Lung (tissue), 11 donors: ENCODE measurements at regions not wholly inside any gene's neighbourhood (a gene's known extent, or its start where the extent isn't known, plus 50 kb on each side); places are given as distances from the start of the nearest gene placed in this dataset.

Source experiments
- ATAC-seq: fragments of 200-7000 bp; cut with Tn5 transposase; one replicate; pipeline ENCODE4 v1.9.1; 2020; ENCODE audit warnings: moderate number of reproducible peaks; ENCODE audit not compliant: insufficient read depth, low FRiP score
- DNase-seq, 3 donors: peaks; one replicate each; pipeline ENCODE4 v3.0.0-alpha.2; 2013 to 2017
- H3K27ac ChIP-seq, 2 donors: one replicate each; pipeline ENCODE4 v1.5.1; 2013; ENCODE audit warnings: mild to moderate bottlenecking in 2 of 2, moderate library complexity in 2 of 2, control low read depth in 1 of 2, inconsistent platforms in 1 of 2, low read depth in 1 of 2, low read length in 1 of 2
- H3K27me3 ChIP-seq, 3 donors: one replicate each; pipeline ENCODE4 v1.5.1; 2013; ENCODE audit warnings: low read length in 2 of 3; ENCODE audit not compliant: control insufficient read depth in 3 of 3, insufficient read depth in 3 of 3
- H3K36me3 ChIP-seq, 4 donors: one replicate each; pipeline ENCODE4 v1.5.1; 2013; ENCODE audit warnings: low read length in 4 of 4, mild to moderate bottlenecking in 1 of 4, moderate library complexity in 1 of 4; ENCODE audit not compliant: control insufficient read depth in 4 of 4, insufficient read depth in 4 of 4
- H3K4me1 ChIP-seq, 5 donors: one replicate each; pipeline ENCODE4 v1.5.1; 2013; ENCODE audit warnings: low read length in 5 of 5, mild to moderate bottlenecking in 2 of 5, moderate library complexity in 1 of 5; ENCODE audit not compliant: control insufficient read depth in 5 of 5, insufficient read depth in 5 of 5
- H3K4me3 ChIP-seq: one replicate; pipeline ENCODE4 v1.5.1; 2013; ENCODE audit warnings: mild to moderate bottlenecking, control low read depth, moderate library complexity
- H3K9ac ChIP-seq, 2 donors: one replicate each; pipeline ENCODE4 v1.5.1; 2013; ENCODE audit warnings: low read length in 2 of 2, control low read depth in 1 of 2; ENCODE audit not compliant: insufficient read depth in 1 of 2
- H3K9me3 ChIP-seq, 4 donors: one replicate each; pipeline ENCODE4 v1.5.1; 2013; ENCODE audit warnings: low read length in 3 of 4, mild to moderate bottlenecking in 1 of 4, moderate library complexity in 1 of 4; ENCODE audit not compliant: control insufficient read depth in 4 of 4, insufficient read depth in 3 of 4
- CTCF ChIP-seq: IDR thresholded peaks from 2 replicates; pipeline ENCODE4 v1.5.1; 2012; ENCODE audit warnings: mild to moderate bottlenecking; ENCODE audit errors: control extremely low read depth, extremely low read depth
- WGBS, 2 donors: extraction: QIAGEN DNeasy Blood & Tissue Kit; methylation state at CpG; one replicate each; pipeline ENCODE4 v1.1.7; 2013; 5-methylcytosine and 5-hydroxymethylcytosine counted together
- donor health status: control.
- donor health status: control.
- donor health status: Bipolar disorder and iron deficiency.
- donor health status: healthy.
- donor health status: DM: yes; HTN: yes; CAD: no.

DNA sequence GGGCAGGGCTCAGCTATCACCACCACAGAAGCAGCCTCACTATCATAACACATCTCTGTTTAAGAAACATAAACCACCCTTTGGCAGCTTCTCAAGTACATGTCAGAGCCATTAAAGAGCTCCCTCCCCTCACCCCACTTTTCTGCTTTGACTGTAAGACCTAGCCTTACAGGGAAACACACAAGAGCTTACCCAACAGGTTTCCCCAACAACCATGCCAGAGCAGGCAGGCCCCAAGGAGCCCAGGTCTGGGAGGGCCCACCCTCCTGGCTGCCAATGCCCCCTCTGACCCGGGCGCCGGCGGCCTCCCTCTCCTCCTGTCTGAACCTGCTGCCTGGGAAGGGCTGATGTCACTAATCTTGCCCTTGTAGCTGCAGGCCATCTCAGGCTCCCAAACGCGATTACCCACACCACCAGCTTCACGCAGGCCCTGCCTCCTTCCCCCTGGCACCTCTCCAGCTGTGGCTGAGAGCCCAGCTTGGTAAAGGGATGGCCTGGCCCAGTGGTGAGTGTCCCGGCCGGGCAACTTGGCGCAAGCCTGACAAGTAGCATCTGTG, 402.0 kb downstream of the MAFB start:
- no peaks in the 10 kb centered on the region for H3K27me3 ChIP-seq
- TF ChIP-seq CTCF = no peak
- no peak overlapping the region for H3K4me3 ChIP-seq
- no peaks in the 10 kb centered on the region for H3K9me3 ChIP-seq
- no peaks in the 10 kb centered on the region for H3K36me3 ChIP-seq
- no peak overlapping the region for H3K9ac ChIP-seq
- H3K4me1 ChIP-seq = peaks cover 0 to 25% (median 11%) of the 10 kb centered on the region in 5 donors
- WGBS, 2 donors = 46 to 68% methylated on average over 10 of the region's 10 CpGs
- H3K27ac ChIP-seq = no peak overlapping the region
- peak; percentile 69 to 88 (median 79) for DNase-seq
- peak; percentile 27 for ATAC-seq

GRCh38 chr20:40284611-40285010, 404.4 kb downstream of the MAFB start:
- H3K4me3 ChIP-seq = no peak overlapping the region
- no peak for ATAC-seq
- WGBS, 2 donors = 82 to 91% methylated on average over 2 of the region's 2 CpGs
- peaks cover 0 to 30% (median 14%) of the 10 kb centered on the region in 5 donors for H3K4me1 ChIP-seq
- no peaks in the 10 kb centered on the region for H3K27me3 ChIP-seq
- TF ChIP-seq CTCF = no peak
- no peak overlapping the region for H3K9ac ChIP-seq
- H3K9me3 ChIP-seq = no peaks in the 10 kb centered on the region
- no peak for DNase-seq
- no peaks in the 10 kb centered on the region for H3K36me3 ChIP-seq
- H3K27ac ChIP-seq = no peak overlapping the region

DNA sequence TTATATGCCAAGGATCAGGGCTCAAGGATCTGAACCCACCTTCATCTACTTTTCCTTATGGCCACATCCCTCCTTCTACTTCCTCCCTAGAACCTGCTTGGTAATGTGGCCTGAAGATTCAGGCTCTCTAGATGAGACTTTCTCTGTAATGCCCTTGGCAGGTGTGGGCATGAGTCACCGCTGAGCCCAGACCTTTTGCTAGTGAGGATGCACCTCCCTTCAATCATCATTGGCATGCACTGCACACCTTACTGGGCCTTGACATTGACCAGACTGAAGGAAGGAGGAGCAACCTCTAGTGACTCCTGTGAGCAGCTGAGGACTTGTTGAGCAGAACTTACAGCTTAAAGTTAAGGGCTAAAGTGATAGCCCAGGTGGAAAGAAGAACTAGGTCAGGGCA, 405.3 kb downstream of the MAFB start:
- 97 to 100% methylated on average over 1 of the region's 1 CpG for WGBS, 2 donors
- H3K27ac ChIP-seq = no peak overlapping the region
- H3K4me3 ChIP-seq = no peak overlapping the region
- no peak for ATAC-seq
- no peaks in the 10 kb centered on the region for H3K36me3 ChIP-seq
- H3K27me3 ChIP-seq = no peaks in the 10 kb centered on the region
- TF ChIP-seq CTCF = no peak
- DNase-seq = no peak
- no peaks in the 10 kb centered on the region for H3K9me3 ChIP-seq
- H3K4me1 ChIP-seq = peaks cover 0 to 39% (median 14%) of the 10 kb centered on the region in 5 donors
- no peak overlapping the region for H3K9ac ChIP-seq

DNA sequence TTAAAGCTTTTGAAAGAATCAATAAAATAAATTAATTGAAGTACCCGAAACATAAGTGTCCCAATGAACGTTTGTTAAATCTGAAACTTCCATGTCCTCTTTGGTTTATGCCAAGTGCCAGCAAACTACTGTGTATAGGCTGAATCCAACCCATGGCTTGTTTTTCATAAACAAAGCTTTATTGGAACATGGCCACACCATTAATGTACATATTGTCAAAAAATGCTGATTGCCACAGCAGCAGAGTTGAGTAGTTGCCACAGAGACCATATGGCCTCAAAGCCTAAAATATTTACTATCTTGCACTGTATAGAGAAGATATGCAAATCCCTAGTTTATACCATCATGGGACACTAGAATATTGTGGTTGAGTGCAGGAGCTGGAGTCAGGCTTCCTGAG, 406.1 kb downstream of the MAFB start:
- Histone ChIP-seq H3K36me3 (no peaks in the 10 kb centered on the region), H3K9me3 (no peaks in the 10 kb centered on the region), H3K4me1 (peaks cover 0 to 39% (median 14%) of the 10 kb centered on the region in 5 donors), H3K4me3 (no peak overlapping the region), H3K27ac (no peak overlapping the region), H3K27me3 (no peaks in the 10 kb centered on the region), H3K9ac (no peak overlapping the region)
- 72 to 94% methylated on average over 2 of the region's 2 CpGs for WGBS, 2 donors
- TF ChIP-seq CTCF = no peak
- DNase-seq = peak; percentile 56 to 93 (median 89)
- no peak for ATAC-seq
